HUES48 (cell line): ENCODE measurements at regions not wholly inside any gene's neighbourhood (a gene's known extent, or its start where the extent isn't known, plus 50 kb on each side); places are given as distances from the start of the nearest gene placed in this dataset.

Experiments used
- H3K27ac ChIP-seq: one replicate; pipeline ENCODE4 v1.7.0; 2013; ENCODE audit warnings: low read depth, low read length, inconsistent platforms
- H3K27me3 ChIP-seq: 2 replicates; pipeline ENCODE4 v1.6.1; 2013; ENCODE audit warnings: mild to moderate bottlenecking, low read length; ENCODE audit not compliant: control insufficient read depth, insufficient read depth
- H3K36me3 ChIP-seq: 2 replicates; pipeline ENCODE4 v1.6.1; 2013; ENCODE audit warnings: low read length; ENCODE audit not compliant: control insufficient read depth, insufficient read depth
- H3K4me1 ChIP-seq: 2 replicates; pipeline ENCODE4 v1.6.1; 2013; ENCODE audit warnings: mild to moderate bottlenecking, low read length; ENCODE audit not compliant: control insufficient read depth, insufficient read depth
- H3K4me3 ChIP-seq: 2 replicates; pipeline ENCODE4 v1.5.1; 2013; ENCODE audit warnings: mild to moderate bottlenecking, low read depth, low read length
- H3K9ac ChIP-seq: 2 replicates; pipeline ENCODE4 v1.6.1; 2013; ENCODE audit warnings: mild to moderate bottlenecking, low read depth, low read length, moderate library complexity
- H3K9me3 ChIP-seq: 2 replicates; pipeline ENCODE4 v1.6.1; 2013; ENCODE audit warnings: low read length; ENCODE audit not compliant: control insufficient read depth, insufficient read depth

- Histone ChIP-seq H3K9ac (no peak overlapping the region), H3K4me3 (no peak overlapping the region), H3K27me3 (peaks cover 95% of the 10 kb centered on the region), H3K9me3 (no peaks in the 10 kb centered on the region), H3K27ac (no peak overlapping the region), H3K36me3 (no peaks in the 10 kb centered on the region), H3K4me1 (peaks cover 2% of the 10 kb centered on the region; the same call in 1 of the 2 replicates)
Measured at GRCh38 chr4:16450724-16451123, 224.5 kb upstream of the TAPT1 start.

- Histone ChIP-seq H3K9ac (no peak overlapping the region), H3K27me3 (peaks cover 95% of the 10 kb centered on the region), H3K36me3 (no peaks in the 10 kb centered on the region), H3K9me3 (no peaks in the 10 kb centered on the region), H3K4me3 (no peak overlapping the region), H3K4me1 (peaks cover 2% of the 10 kb centered on the region; the same call in 1 of the 2 replicates), H3K27ac (no peak overlapping the region)
Measured at GRCh38 chr4:16450031-16450430, 223.8 kb upstream of the TAPT1 start.

- H3K36me3 ChIP-seq = no peaks in the 10 kb centered on the region
- H3K9ac ChIP-seq = no peak overlapping the region
- H3K27me3 ChIP-seq = peaks cover 95% of the 10 kb centered on the region
- H3K4me3 ChIP-seq = no peak overlapping the region
- peaks cover 2% of the 10 kb centered on the region; the same call in 1 of the 2 replicates for H3K4me1 ChIP-seq
- no peaks in the 10 kb centered on the region for H3K9me3 ChIP-seq
- H3K27ac ChIP-seq = no peak overlapping the region
Measured at GRCh38 chr4:16449406-16449805, 223.1 kb upstream of the TAPT1 start.

GRCh38 chr4:16448241-16448840 is 222.1 kb upstream of the TAPT1 start:
- Histone ChIP-seq H3K36me3 (no peaks in the 10 kb centered on the region), H3K4me3 (no peak overlapping the region), H3K9ac (no peak overlapping the region), H3K27me3 (peaks cover 96% of the 10 kb centered on the region), H3K4me1 (peaks cover 2% of the 10 kb centered on the region; the same call in 1 of the 2 replicates), H3K9me3 (no peaks in the 10 kb centered on the region), H3K27ac (no peak overlapping the region)

- Histone ChIP-seq H3K27ac (no peak overlapping the region), H3K9ac (no peak overlapping the region), H3K4me3 (no peak overlapping the region), H3K4me1 (no peaks in the 10 kb centered on the region), H3K9me3 (no peaks in the 10 kb centered on the region), H3K27me3 (peaks cover 50% of the 10 kb centered on the region), H3K36me3 (no peaks in the 10 kb centered on the region)
Measured at GRCh38 chr4:16443504-16444088, 217.3 kb upstream of the TAPT1 start.

- H3K9ac ChIP-seq = no peak overlapping the region
- H3K9me3 ChIP-seq = no peaks in the 10 kb centered on the region
- no peaks in the 10 kb centered on the region for H3K36me3 ChIP-seq
- peaks cover 37% of the 10 kb centered on the region for H3K27me3 ChIP-seq
- H3K27ac ChIP-seq = no peak overlapping the region
- H3K4me1 ChIP-seq = no peaks in the 10 kb centered on the region
- H3K4me3 ChIP-seq = no peak overlapping the region
Measured at GRCh38 chr4:16442296-16442695, 216.0 kb upstream of the TAPT1 start.

- Histone ChIP-seq H3K27ac (no peak overlapping the region), H3K9me3 (no peaks in the 10 kb centered on the region), H3K36me3 (no peaks in the 10 kb centered on the region), H3K9ac (no peak overlapping the region), H3K27me3 (peaks cover 12% of the 10 kb centered on the region), H3K4me3 (no peak overlapping the region), H3K4me1 (no peaks in the 10 kb centered on the region)
Measured at GRCh38 chr4:16439768-16440167, 213.5 kb upstream of the TAPT1 start.

- Histone ChIP-seq H3K4me1 (no peaks in the 10 kb centered on the region), H3K36me3 (no peaks in the 10 kb centered on the region), H3K4me3 (no peak overlapping the region), H3K9me3 (no peaks in the 10 kb centered on the region), H3K9ac (no peak overlapping the region), H3K27me3 (peaks cover 4% of the 10 kb centered on the region), H3K27ac (no peak overlapping the region)
Measured at GRCh38 chr4:16438986-16439385, 212.7 kb upstream of the TAPT1 start.

GRCh38 chr4:16437836-16438235 is 211.6 kb upstream of the TAPT1 start:
- Histone ChIP-seq H3K27me3 (no peaks in the 10 kb centered on the region), H3K27ac (no peak overlapping the region), H3K9me3 (no peaks in the 10 kb centered on the region), H3K36me3 (no peaks in the 10 kb centered on the region), H3K4me3 (no peak overlapping the region), H3K4me1 (no peaks in the 10 kb centered on the region), H3K9ac (no peak overlapping the region)

GRCh38 chr4:16431866-16432265 is 205.6 kb upstream of the TAPT1 start:
- Histone ChIP-seq H3K27me3 (no peaks in the 10 kb centered on the region), H3K4me3 (no peak overlapping the region), H3K27ac (no peak overlapping the region), H3K9ac (no peak overlapping the region), H3K36me3 (no peaks in the 10 kb centered on the region), H3K4me1 (no peaks in the 10 kb centered on the region), H3K9me3 (no peaks in the 10 kb centered on the region)

- no peak overlapping the region for H3K9ac ChIP-seq
- no peaks in the 10 kb centered on the region; the same call in 1 of the 2 replicates for H3K9me3 ChIP-seq
- H3K27ac ChIP-seq = no peak overlapping the region
- no peak overlapping the region for H3K4me3 ChIP-seq
- H3K36me3 ChIP-seq = no peaks in the 10 kb centered on the region
- no peaks in the 10 kb centered on the region for H3K4me1 ChIP-seq
- H3K27me3 ChIP-seq = no peaks in the 10 kb centered on the region
Measured at GRCh38 chr4:16418814-16419213, 192.5 kb upstream of the TAPT1 start.
